Bronchial epithelial cell (primary cell): ENCODE measurements at regions not wholly inside any gene's neighbourhood (a gene's known extent, or its start where the extent isn't known, plus 50 kb on each side); places are given as distances from the start of the nearest gene placed in this dataset.

Source experiments
- DNase-seq: peaks from one replicate; pipeline ENCODE4 v3.0.0-alpha.2; 2010; ENCODE audit warnings: low read depth
- FAIRE-seq: peaks from 2 replicates; lab custom pipeline; 2011; peaks lifted over from hg19 to GRCh38; lab: Jason Lieb, UNC
- H3K27me3 ChIP-seq: 2 replicates; pipeline ENCODE4 v1.5.1; 2011; ENCODE audit warnings: low read length; ENCODE audit not compliant: control insufficient read depth, insufficient read depth
- H3K36me3 ChIP-seq: 2 replicates; pipeline ENCODE4 v1.5.1; 2011; ENCODE audit warnings: low read length; ENCODE audit not compliant: control insufficient read depth, insufficient read depth
- H3K4me3 ChIP-seq: 2 replicates; pipeline ENCODE4 v1.5.1; 2011; ENCODE audit warnings: mild to moderate bottlenecking, low read depth, low read length, control low read depth
- CTCF ChIP-seq: IDR thresholded peaks from 2 replicates; pipeline ENCODE4 v1.5.1; 2011; ENCODE audit warnings: mild to moderate bottlenecking, moderate library complexity, low read length, control low read depth, inconsistent platforms; ENCODE audit not compliant: insufficient read depth, severe bottlenecking

- Histone ChIP-seq H3K36me3 (no peaks in the 10 kb centered on the region), H3K4me3 (no peak overlapping the region), H3K27me3 (no peaks in the 10 kb centered on the region)
- no peak for TF ChIP-seq CTCF
- no peak for FAIRE-seq
- DNase-seq, result peak; percentile 21
Observed at GRCh38 chr2:12658310-12658945, 58.3 kb upstream of the TRIB2 start.

DNA sequence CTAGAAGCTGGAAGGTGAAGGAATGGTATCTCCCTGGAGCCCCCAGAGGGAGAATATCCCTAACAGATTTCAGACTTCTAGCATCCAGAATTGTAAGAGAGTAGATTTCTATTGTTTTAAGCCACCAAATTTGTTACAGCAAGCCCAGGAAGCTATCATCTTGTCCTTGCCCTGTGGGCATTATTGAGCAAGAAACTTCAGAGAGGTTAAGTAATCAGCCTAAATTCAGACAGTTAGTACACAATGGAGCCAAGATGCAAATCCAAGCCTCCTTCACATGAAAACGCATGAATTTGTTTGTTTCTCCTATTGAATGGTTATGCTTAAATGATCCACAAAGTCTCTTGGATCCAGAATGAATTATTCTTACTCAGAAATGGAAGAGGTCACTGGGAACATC lies 55.2 kb upstream of the TRIB2 start:
- no peak for TF ChIP-seq CTCF
- FAIRE-seq (no peak), DNase-seq (peak; percentile 48)
- Histone ChIP-seq H3K36me3 (no peaks in the 10 kb centered on the region), H3K27me3 (no peaks in the 10 kb centered on the region), H3K4me3 (no peak overlapping the region)

DNA sequence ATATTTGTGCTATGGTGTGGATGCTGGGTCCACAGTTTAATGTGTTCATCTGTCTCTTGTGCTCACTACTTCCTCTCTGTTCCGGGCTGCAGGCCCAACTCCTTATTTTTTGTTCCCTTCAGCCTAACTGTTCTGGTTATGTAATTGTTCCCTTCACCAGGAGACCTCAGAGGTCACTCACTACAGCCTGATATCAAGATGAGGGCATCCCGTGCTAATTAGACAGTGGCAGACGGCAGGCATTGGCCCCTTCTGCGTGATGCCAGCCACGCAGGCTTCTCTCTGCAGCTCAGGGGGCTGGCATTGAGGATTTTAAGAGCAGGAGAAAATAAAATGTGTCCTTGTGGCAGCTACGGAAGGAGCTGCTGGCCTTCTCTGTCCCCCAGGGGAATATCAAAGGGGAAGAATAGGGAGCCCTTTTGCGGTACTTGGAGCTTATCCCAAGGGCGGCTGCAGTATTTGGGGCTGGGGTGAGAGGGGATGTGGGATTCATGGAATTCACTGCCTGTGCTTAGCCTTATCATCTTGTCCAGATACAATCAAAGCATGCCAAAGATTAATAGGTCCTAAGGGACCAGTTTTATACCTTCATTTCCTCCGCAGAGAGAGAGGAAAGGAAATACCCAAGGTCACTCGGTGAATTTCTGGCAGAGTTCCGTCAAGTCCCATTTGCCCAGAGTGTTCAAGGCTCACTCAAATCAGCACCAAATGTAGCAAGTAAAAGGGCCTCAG lies 53.3 kb upstream of the TRIB2 start:
- no peak for FAIRE-seq
- no peaks in the 10 kb centered on the region for H3K36me3 ChIP-seq
- TF ChIP-seq CTCF, result no peak
- H3K27me3 ChIP-seq, result no peaks in the 10 kb centered on the region
- no peak overlapping the region for H3K4me3 ChIP-seq
- DNase-seq, result no peak

DNA sequence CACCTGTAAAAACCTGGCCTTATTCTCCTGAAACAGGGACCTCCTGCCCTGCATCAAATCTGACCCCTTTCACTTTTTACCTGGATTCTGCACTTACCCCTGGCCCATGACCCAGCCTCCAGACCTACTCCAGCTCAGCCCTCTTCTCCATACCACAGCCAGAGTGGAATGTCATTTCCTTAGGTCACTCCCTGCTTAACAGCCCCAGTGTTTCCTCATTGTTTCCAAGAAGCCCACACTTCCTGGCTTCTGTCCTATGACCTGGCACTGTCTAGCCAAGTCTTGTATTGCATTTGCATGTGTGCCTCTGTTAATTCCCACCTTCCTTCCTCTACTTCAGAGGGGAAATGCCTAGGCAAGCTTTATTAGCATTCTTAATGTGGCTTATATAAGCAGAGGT lies 51.4 kb upstream of the TRIB2 start:
- Histone ChIP-seq H3K27me3 (peaks cover 1% of the 10 kb centered on the region), H3K4me3 (no peak overlapping the region), H3K36me3 (no peaks in the 10 kb centered on the region)
- no peak for TF ChIP-seq CTCF
- DNase-seq (no peak), FAIRE-seq (no peak)

GRCh38 chr2:12666445-12666844 lies 50.3 kb upstream of the TRIB2 start:
- Histone ChIP-seq H3K36me3 (no peaks in the 10 kb centered on the region), H3K27me3 (peaks cover 1% of the 10 kb centered on the region), H3K4me3 (no peak overlapping the region)
- no peak for DNase-seq
- no peak for FAIRE-seq
- TF ChIP-seq CTCF, result no peak
